ENCODE measurements at regions not wholly inside any gene's neighbourhood (a gene's known extent, or its start where the extent isn't known, plus 50 kb on each side); places are given as distances from the start of the nearest gene placed in this dataset.

DNA sequence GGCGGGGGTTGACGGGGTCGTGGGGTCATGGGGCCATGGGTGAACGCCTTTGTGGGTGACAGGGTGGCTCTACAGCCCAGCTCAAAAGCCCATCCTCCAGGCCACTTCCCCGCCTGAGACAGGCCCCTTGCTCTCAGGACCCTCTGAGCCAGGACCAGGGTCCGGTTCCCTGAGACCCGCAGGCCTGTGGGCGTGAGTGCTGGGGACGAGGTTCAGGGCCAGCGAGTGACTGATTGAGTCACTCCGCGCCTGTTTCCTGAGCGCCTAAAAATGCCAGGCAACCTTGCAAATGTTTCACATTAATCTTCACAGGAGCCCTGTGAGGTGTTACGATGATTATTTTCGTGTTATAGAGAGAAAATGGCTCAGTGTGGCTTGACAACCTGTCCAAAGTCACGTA lies 97.8 kb downstream of the ZNF674 start:
- H3K4me1 ChIP-seq (ENCODE audit: control insufficient read depth, insufficient read depth, low read length): peaks cover 11% of the 10 kb centered on the region
- H3K9me3 ChIP-seq (ENCODE audit: control insufficient read depth, insufficient read depth, low read depth, low read length): no peaks in the 10 kb centered on the region
- H3K36me3 ChIP-seq (ENCODE audit: control insufficient read depth, insufficient read depth, low read length): peaks cover 15% of the 10 kb centered on the region
- peak overlapping the region; percentile 95 for H3K4me3 ChIP-seq (ENCODE audit: low read depth, low read length)
- no peaks in the 10 kb centered on the region for H3K27me3 ChIP-seq (ENCODE audit: control insufficient read depth, insufficient read depth, low read length)
- peak overlapping the region; percentile 75 for H3K9ac ChIP-seq (ENCODE audit: low read length)
- no peak overlapping the region for H3K27ac ChIP-seq (ENCODE audit: low read depth, low read length)

DNA sequence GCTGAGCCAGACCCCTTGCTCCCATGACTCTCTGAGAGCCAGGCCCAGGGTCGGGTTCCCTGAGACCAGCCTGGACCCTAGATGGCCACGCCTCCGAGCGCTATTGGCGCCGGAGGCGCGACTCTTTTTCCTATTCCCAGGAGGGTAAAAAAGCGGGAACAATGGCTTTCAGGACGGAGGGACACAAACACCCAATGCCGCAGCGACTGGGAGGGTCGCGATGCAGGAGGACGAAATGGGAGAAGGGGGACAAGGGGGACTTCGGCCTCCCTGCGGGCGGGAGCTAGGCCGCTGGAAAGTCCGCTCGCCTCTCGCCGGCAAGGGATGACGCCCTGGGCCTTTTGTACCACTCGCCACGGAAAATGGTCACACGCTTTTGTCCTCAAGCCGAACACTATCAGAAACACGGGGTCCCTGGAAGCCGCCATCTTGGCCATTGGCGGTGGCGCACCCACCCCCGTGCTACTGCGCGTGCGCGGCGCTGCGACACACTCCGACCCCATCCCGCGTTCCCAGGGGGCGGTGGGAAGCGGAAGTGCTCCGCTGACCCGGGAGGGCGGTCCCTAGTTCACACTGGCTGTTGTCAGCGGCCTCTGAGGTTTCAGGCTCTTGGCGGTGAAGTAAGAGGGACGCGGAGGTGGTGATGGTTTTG lies 98.4 kb downstream of the ZNF674 start:
- Histone ChIP-seq H3K27ac (ENCODE audit: low read depth, low read length) (peak overlapping the region; percentile 96), H3K4me3 (ENCODE audit: low read depth, low read length) (peak overlapping the region; percentile 95), H3K9ac (ENCODE audit: low read length) (peak overlapping the region; percentile 98), H3K9me3 (ENCODE audit: control insufficient read depth, insufficient read depth, low read depth, low read length) (0 out of 2 replicates have a peak, but pooled peaks cover under 1% of the 10 kb centered on the region), H3K4me1 (ENCODE audit: control insufficient read depth, insufficient read depth, low read length) (peaks cover 11% of the 10 kb centered on the region), H3K27me3 (ENCODE audit: control insufficient read depth, insufficient read depth, low read length) (no peaks in the 10 kb centered on the region), H3K36me3 (ENCODE audit: control insufficient read depth, insufficient read depth, low read length) (peaks cover 15% of the 10 kb centered on the region)

DNA sequence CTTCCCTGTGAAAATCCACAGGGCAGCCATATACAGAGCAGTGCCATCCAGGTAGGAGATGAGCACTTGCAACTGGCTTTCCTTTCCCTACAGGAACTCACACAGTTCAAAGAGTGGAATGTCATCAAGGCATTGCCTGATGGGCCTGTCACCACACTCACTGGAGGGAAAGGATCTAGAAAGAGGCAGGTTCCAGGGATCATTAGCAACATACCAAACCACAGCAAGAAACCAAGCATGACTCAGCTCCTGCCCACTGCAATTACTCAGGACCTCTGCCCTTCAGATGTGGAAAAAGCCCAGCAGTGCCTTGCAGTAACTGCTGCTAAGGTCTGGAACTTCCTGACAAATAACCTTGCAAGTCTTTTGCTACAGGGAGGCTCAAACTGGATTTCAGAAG lies 101.2 kb downstream of the ZNF674 start:
- Histone ChIP-seq H3K9me3 (ENCODE audit: control insufficient read depth, insufficient read depth, low read depth, low read length) (peaks cover 10% of the 10 kb centered on the region; the same call in 1 of the 2 replicates), H3K4me1 (ENCODE audit: control insufficient read depth, insufficient read depth, low read length) (peaks cover 11% of the 10 kb centered on the region), H3K9ac (ENCODE audit: low read length) (no peak overlapping the region), H3K36me3 (ENCODE audit: control insufficient read depth, insufficient read depth, low read length) (peaks cover 6% of the 10 kb centered on the region; the same call in 1 of the 2 replicates), H3K27me3 (ENCODE audit: control insufficient read depth, insufficient read depth, low read length) (no peaks in the 10 kb centered on the region), H3K4me3 (ENCODE audit: low read depth, low read length) (no peak overlapping the region), H3K27ac (ENCODE audit: low read depth, low read length) (no peak overlapping the region)

DNA sequence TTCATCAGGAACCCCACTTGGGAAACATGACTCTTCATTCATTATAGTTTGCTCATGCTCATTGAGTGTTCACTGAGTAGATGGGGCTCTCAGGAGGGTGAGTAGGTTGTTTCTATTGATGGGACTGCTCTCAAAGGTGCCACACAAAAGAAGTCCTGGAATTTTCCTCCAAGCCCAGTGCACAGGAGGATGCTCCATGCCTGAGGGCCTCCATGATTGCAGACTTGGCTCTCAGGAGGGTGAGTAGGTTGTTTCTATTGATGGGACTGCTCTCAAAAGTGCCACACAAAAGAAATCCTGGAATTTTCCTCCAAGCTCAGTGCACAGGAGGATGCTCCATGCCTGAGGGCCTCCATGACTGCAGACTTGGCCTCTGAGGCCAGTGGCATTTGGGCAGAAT lies 108.5 kb downstream of the ZNF674 start:
- Histone ChIP-seq H3K27ac (ENCODE audit: low read depth, low read length) (no peak overlapping the region), H3K27me3 (ENCODE audit: control insufficient read depth, insufficient read depth, low read length) (no peaks in the 10 kb centered on the region), H3K36me3 (ENCODE audit: control insufficient read depth, insufficient read depth, low read length) (no peaks in the 10 kb centered on the region), H3K9ac (ENCODE audit: low read length) (no peak overlapping the region), H3K9me3 (ENCODE audit: control insufficient read depth, insufficient read depth, low read depth, low read length) (peaks cover 8% of the 10 kb centered on the region; the same call in 1 of the 2 replicates), H3K4me3 (ENCODE audit: low read depth, low read length) (no peak overlapping the region), H3K4me1 (ENCODE audit: control insufficient read depth, insufficient read depth, low read length) (no peaks in the 10 kb centered on the region)

DNA sequence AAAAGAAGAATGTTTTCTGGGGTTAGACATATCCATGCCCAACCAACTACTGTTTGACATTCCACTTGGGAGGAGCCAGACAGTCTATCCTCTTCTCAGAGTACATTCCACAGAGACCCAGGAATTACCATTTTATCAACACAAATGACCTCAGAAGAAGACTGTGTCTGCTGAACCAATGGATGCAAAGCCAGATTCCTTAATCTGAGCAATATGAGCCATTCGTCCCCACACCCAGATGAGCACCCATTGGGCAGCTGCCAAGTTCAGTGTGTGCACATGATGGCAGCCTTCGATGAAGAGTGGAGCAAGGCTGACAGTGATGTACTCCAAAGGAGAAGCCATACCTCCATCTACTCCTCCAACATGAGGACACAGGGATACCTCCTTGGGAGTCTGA lies 111.3 kb downstream of the ZNF674 start:
- Histone ChIP-seq H3K4me3 (ENCODE audit: low read depth, low read length) (no peak overlapping the region), H3K4me1 (ENCODE audit: control insufficient read depth, insufficient read depth, low read length) (no peaks in the 10 kb centered on the region), H3K36me3 (ENCODE audit: control insufficient read depth, insufficient read depth, low read length) (no peaks in the 10 kb centered on the region), H3K27me3 (ENCODE audit: control insufficient read depth, insufficient read depth, low read length) (no peaks in the 10 kb centered on the region), H3K9me3 (ENCODE audit: control insufficient read depth, insufficient read depth, low read depth, low read length) (no peaks in the 10 kb centered on the region), H3K27ac (ENCODE audit: low read depth, low read length) (no peak overlapping the region), H3K9ac (ENCODE audit: low read length) (no peak overlapping the region)

DNA sequence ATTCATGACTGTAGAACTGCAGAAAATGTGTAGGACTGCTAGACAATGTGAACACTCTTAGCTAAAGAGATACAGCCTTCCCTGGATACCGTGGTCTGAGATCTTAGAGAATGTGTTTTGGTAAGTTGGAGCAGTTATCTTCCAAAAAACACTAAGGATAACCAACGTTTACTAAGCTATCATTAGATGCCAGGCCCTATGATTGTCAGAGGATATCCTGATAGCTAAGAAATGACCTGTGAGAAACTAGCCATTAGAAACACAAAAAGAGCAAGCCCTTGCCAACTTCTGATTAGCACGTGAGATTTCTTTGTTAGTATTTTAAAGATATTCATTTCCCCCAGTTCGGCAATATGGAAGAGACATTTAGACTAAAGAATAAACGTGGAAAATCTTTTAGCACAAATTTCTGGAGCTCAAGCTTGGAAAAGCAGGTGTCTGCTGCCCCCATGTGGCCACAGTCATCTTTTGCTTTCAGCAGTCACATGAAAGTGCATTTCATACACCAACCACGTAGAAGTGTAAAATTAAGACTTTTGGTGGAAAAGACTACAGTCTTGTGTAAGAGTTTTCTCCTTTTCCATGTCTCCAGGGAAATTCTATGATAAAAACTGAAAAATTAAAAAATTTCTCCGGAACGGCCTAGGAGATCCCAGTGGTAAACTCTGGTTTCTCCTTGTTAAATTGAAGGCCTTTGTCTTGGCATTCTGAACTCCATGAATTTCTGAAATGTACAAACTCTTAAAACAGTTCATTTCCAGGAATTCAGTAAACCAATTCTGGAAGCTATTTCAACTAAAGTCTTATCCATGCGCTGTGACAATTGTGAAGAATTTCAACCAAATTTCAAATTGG lies 136.4 kb downstream of the ZNF674 start:
- Histone ChIP-seq H3K4me3 (ENCODE audit: low read depth, low read length) (no peak overlapping the region), H3K27ac (ENCODE audit: low read depth, low read length) (no peak overlapping the region), H3K4me1 (ENCODE audit: control insufficient read depth, insufficient read depth, low read length) (no peaks in the 10 kb centered on the region), H3K27me3 (ENCODE audit: control insufficient read depth, insufficient read depth, low read length) (no peaks in the 10 kb centered on the region), H3K9me3 (ENCODE audit: control insufficient read depth, insufficient read depth, low read depth, low read length) (no peaks in the 10 kb centered on the region), H3K36me3 (ENCODE audit: control insufficient read depth, insufficient read depth, low read length) (no peaks in the 10 kb centered on the region), H3K9ac (ENCODE audit: low read length) (no peak overlapping the region)

DNA sequence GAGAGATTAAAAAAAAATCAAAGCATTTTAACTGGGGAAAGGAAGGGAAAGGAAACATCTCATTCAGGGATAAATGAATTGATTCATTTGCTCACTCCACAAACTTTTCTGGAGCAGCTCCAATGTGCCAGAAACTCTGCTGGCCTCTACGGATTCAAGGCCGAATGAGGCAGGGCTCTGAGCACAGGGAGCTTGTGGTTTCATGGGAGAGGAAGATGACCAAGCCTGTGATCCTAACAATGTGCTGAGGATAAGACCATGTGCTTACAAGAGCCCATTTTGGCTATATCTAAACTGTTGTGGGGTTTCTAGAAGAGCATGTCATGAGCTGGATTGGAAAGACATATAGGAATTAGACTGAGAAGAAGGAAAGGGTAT lies 137.5 kb downstream of the ZNF674 start:
- Histone ChIP-seq H3K36me3 (ENCODE audit: control insufficient read depth, insufficient read depth, low read length) (no peaks in the 10 kb centered on the region), H3K27me3 (ENCODE audit: control insufficient read depth, insufficient read depth, low read length) (no peaks in the 10 kb centered on the region), H3K4me1 (ENCODE audit: control insufficient read depth, insufficient read depth, low read length) (no peaks in the 10 kb centered on the region), H3K9me3 (ENCODE audit: control insufficient read depth, insufficient read depth, low read depth, low read length) (no peaks in the 10 kb centered on the region), H3K27ac (ENCODE audit: low read depth, low read length) (no peak overlapping the region), H3K4me3 (ENCODE audit: low read depth, low read length) (no peak overlapping the region), H3K9ac (ENCODE audit: low read length) (no peak overlapping the region)

DNA sequence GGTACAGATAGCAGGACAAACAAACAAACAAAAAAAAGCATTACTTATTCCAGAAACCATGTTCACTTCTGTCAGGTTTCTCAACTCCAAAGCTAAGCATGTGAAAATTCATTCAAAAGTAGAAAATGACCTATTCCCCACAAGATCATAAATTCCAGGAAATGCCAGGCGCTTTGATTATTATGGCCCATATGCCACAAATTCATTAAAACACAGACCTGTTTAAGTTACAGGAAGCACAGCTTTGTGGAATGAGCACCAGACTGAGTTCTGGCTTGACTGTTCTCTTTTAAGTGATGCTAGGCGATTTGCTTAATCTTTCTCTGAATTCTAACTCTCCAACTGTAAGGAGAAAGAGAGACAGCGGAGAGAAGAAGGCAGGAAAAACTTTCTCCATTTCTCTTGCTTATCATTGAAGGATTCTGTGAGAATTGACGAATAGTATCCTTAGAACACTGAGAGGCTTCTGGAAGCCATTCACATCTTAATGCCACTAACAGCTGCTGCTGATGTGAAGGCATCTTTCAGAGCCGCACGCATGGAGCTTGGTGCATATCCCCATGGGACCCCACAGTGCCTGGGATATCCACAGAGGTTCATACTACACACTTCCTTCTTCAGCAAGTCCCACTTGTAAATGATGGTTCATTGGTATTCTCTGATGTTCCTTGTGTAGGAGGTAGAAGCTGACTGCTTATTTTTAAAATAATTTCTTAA lies 138.0 kb downstream of the ZNF674 start:
- Histone ChIP-seq H3K4me3 (ENCODE audit: low read depth, low read length) (no peak overlapping the region), H3K36me3 (ENCODE audit: control insufficient read depth, insufficient read depth, low read length) (no peaks in the 10 kb centered on the region), H3K9ac (ENCODE audit: low read length) (no peak overlapping the region), H3K4me1 (ENCODE audit: control insufficient read depth, insufficient read depth, low read length) (no peaks in the 10 kb centered on the region), H3K27me3 (ENCODE audit: control insufficient read depth, insufficient read depth, low read length) (no peaks in the 10 kb centered on the region), H3K9me3 (ENCODE audit: control insufficient read depth, insufficient read depth, low read depth, low read length) (no peaks in the 10 kb centered on the region), H3K27ac (ENCODE audit: low read depth, low read length) (no peak overlapping the region)

DNA sequence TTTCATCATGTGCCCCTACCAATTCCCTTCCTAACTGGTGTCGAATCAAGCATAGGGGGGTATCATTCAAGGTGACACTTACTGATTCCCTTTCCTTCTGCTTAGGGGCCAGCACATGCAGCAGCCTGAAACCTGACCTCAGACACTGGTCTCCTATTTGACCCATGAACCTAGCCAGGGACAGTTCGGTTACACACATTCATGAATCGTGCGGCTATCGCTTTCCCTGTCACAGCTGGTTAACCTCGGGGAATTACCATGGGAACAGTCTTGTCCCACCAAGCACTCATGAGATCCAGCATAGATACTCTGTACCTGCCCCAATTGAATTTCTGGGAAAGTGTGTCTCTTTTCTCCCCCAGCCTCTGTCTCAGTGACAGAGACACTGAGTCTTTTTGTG lies 140.4 kb downstream of the ZNF674 start:
- H3K4me3 ChIP-seq (ENCODE audit: low read depth, low read length): no peak overlapping the region
- peaks cover 17% of the 10 kb centered on the region for H3K9me3 ChIP-seq (ENCODE audit: control insufficient read depth, insufficient read depth, low read depth, low read length)
- no peak overlapping the region for H3K27ac ChIP-seq (ENCODE audit: low read depth, low read length)
- H3K4me1 ChIP-seq (ENCODE audit: control insufficient read depth, insufficient read depth, low read length): no peaks in the 10 kb centered on the region
- H3K9ac ChIP-seq (ENCODE audit: low read length): no peak overlapping the region
- no peaks in the 10 kb centered on the region for H3K36me3 ChIP-seq (ENCODE audit: control insufficient read depth, insufficient read depth, low read length)
- no peaks in the 10 kb centered on the region for H3K27me3 ChIP-seq (ENCODE audit: control insufficient read depth, insufficient read depth, low read length)

DNA sequence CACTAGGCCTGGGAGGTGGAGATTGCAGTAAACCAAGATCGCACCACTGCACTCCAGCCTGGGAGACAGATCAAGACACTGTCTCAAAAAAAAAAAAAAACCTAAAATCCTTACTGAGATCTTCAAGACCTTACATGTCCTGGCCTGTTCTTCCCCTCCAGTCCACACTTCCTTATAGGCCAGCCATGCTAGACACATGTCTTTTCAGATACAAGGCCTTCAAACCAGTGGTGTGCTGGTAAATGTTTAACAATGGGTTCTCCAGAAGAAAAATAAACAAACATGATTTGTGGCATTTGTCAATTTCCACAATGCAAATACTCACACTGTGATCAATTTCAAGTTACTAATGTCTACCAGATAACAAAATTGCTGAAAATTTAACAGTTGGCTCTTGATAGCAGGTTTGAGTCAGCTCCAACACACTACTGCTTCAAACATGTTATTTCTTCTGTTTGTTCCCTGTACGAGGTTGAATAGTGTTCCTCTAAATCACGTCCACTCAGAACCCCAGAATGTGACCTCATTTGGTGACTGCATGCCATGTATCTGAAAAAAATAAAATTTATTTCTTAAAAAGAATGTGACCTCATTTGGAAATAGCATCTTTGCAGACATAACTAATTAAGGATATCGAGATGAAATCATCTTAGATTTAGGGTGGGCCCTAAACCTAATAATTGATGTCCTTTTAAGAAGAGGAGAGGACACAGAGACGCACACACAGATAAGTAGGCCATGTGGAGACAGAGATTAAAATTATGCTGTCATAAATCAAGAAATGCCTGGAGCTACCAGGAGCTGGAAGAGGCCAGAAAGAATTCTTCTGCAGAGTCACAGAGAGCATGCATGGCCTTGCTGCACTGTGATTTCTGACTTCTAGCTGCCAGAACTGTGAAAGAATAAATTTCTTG lies 144.4 kb downstream of the ZNF674 start:
- H3K27me3 ChIP-seq (ENCODE audit: control insufficient read depth, insufficient read depth, low read length): no peaks in the 10 kb centered on the region
- peaks cover 48% of the 10 kb centered on the region for H3K9me3 ChIP-seq (ENCODE audit: control insufficient read depth, insufficient read depth, low read depth, low read length)
- no peak overlapping the region for H3K9ac ChIP-seq (ENCODE audit: low read length)
- H3K36me3 ChIP-seq (ENCODE audit: control insufficient read depth, insufficient read depth, low read length): no peaks in the 10 kb centered on the region
- no peak overlapping the region for H3K27ac ChIP-seq (ENCODE audit: low read depth, low read length)
- no peaks in the 10 kb centered on the region for H3K4me1 ChIP-seq (ENCODE audit: control insufficient read depth, insufficient read depth, low read length)
- H3K4me3 ChIP-seq (ENCODE audit: low read depth, low read length): no peak overlapping the region

All from HUES6 (cell line).